ENCODE measurements at regions not wholly inside any gene's neighbourhood (a gene's known extent, or its start where the extent isn't known, plus 50 kb on each side); places are given as distances from the start of the nearest gene placed in this dataset.
A peak's percentile ranks its signal among the peaks of the same experiment; 100 is the strongest.

GRCh38 chr3:165444745-165445144 is 248.6 kb upstream of the SLITRK3 start:
- no peak for DNase-seq

- no peak for DNase-seq
These were observed 247.5 kb upstream of the SLITRK3 start for GRCh38 chr3:165443664-165444063.

GRCh38 chr3:165442061-165442460 is 245.9 kb upstream of the SLITRK3 start:
- no peak for DNase-seq

- no peak for DNase-seq
These were observed 244.2 kb upstream of the SLITRK3 start for GRCh38 chr3:165440380-165440779.

GRCh38 chr3:165439765-165440164 is 243.6 kb upstream of the SLITRK3 start:
- no peak for DNase-seq

GRCh38 chr3:165434516-165434915 is 238.3 kb upstream of the SLITRK3 start:
- DNase-seq: no peak

- DNase-seq: no peak
These were observed 210.2 kb upstream of the SLITRK3 start for GRCh38 chr3:165406425-165406824.

- DNase-seq: no peak
These were observed 208.3 kb upstream of the SLITRK3 start for GRCh38 chr3:165404357-165405027.

- DNase-seq: no peak
These were observed 207.5 kb upstream of the SLITRK3 start for GRCh38 chr3:165403666-165404065.

- DNase-seq: no peak
These were observed 199.0 kb upstream of the SLITRK3 start for GRCh38 chr3:165395188-165395587.

- no peak for DNase-seq
These were observed 197.3 kb upstream of the SLITRK3 start for GRCh38 chr3:165393461-165393860.

GRCh38 chr3:165390166-165390565 is 194.0 kb upstream of the SLITRK3 start:
- DNase-seq: no peak

GRCh38 chr3:165389653-165390052 is 193.5 kb upstream of the SLITRK3 start:
- no peak for DNase-seq

GRCh38 chr3:165389064-165389463 is 192.9 kb upstream of the SLITRK3 start:
- no peak for DNase-seq

- DNase-seq: no peak
These were observed 187.2 kb upstream of the SLITRK3 start for GRCh38 chr3:165383381-165383780.

- no peak for DNase-seq
These were observed 186.5 kb upstream of the SLITRK3 start for GRCh38 chr3:165382672-165383071.

GRCh38 chr3:165378761-165379160 is 182.6 kb upstream of the SLITRK3 start:
- no peak for DNase-seq

GRCh38 chr3:165359005-165359404 is 162.8 kb upstream of the SLITRK3 start:
- no peak for DNase-seq

- no peak for DNase-seq
These were observed 159.1 kb upstream of the SLITRK3 start for GRCh38 chr3:165355316-165355715.

- DNase-seq: no peak
These were observed 151.3 kb upstream of the SLITRK3 start for GRCh38 chr3:165347526-165347925.

- DNase-seq: no peak
These were observed 150.3 kb upstream of the SLITRK3 start for GRCh38 chr3:165346503-165346902.

GRCh38 chr3:165343185-165343584 is 147.0 kb upstream of the SLITRK3 start:
- no peak for DNase-seq

GRCh38 chr3:165339753-165340152 is 143.6 kb upstream of the SLITRK3 start:
- peak; percentile 12 for DNase-seq

GRCh38 chr3:165336786-165337185 is 140.6 kb upstream of the SLITRK3 start:
- DNase-seq: no peak
